ENCODE measurements at regions not wholly inside any gene's neighbourhood (a gene's known extent, or its start where the extent isn't known, plus 50 kb on each side); places are given as distances from the start of the nearest gene placed in this dataset.
"Not testable (repeated sequence)": the region's sequence is repeated elsewhere in the genome, so short reads cannot be mapped to it uniquely, and the experiment has no call there.

DNA sequence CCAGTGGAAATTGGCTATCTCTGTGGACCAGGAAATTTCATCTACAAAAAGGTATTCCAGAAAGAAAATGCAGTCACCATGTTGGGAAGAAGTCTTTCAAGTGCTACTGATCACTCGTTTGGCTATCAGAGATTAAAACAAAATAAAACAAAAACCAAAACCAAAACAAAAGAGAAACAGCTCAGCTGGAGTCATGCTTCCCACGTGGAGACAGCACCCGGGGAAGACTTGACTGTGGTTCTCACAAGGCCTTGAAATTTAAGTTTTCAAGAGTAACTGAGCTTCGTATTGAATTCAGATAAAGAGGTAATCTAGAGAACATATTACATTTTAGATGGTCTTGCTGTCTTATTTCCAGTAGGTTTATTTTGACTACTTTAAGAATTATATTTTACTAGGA, 2264.5 kb downstream of the ARAP2 start:
- CTCF ChIA-PET; ATAC-seq; H3K36me3 Mint-ChIP-seq (ENCODE audit: low read depth); H3K27me3 Mint-ChIP-seq; H3K4me3 Mint-ChIP-seq; H3K4me1 Mint-ChIP-seq; DNase-seq; POLR2A ChIA-PET; H3K9me3 Mint-ChIP-seq (ENCODE audit: low read depth); H3K27ac Mint-ChIP-seq: not testable (repeated sequence)
- intact Hi-C loops (cut with DNase I, micrococcal nuclease), result loop anchor here in 1 of 2 experiments (10.0 kb wide), 1 partner anchor 65 kb away; no protein-coding TSS in a partner anchor

DNA sequence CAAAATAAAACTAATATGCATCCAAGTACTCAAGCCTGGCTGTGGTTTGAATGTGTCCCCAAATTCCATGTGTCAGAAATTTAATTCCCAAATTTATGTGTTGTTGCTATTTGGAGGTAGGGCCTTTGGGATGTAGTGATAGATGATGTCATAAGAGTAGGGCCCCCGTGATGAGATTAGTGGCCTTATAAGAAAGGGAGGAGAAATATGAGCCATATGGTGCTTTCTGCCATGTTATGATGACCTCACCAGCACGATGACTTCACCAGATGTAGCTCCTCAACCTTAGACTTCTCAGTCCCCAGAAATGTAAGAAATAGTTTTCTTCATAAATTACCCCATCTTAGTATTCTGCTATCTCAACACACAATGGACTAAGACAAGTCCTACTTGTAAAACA, 2264.0 kb downstream of the ARAP2 start:
- intact Hi-C loops (cut with DNase I, micrococcal nuclease), result no loop called here
- Mint-ChIP-seq H3K27me3 (no peaks in the 10 kb centered on the region), H3K9me3 (ENCODE audit: low read depth) (peaks cover 4% of the 10 kb centered on the region), H3K4me3 (no peak overlapping the region), H3K27ac (no peak overlapping the region), H3K4me1 (no peaks in the 10 kb centered on the region), H3K36me3 (ENCODE audit: low read depth) (no peaks in the 10 kb centered on the region)
- ChIA-PET CTCF (no interaction called here), POLR2A (no interaction called here)
- ATAC-seq (no peak), DNase-seq (no peak)

DNA sequence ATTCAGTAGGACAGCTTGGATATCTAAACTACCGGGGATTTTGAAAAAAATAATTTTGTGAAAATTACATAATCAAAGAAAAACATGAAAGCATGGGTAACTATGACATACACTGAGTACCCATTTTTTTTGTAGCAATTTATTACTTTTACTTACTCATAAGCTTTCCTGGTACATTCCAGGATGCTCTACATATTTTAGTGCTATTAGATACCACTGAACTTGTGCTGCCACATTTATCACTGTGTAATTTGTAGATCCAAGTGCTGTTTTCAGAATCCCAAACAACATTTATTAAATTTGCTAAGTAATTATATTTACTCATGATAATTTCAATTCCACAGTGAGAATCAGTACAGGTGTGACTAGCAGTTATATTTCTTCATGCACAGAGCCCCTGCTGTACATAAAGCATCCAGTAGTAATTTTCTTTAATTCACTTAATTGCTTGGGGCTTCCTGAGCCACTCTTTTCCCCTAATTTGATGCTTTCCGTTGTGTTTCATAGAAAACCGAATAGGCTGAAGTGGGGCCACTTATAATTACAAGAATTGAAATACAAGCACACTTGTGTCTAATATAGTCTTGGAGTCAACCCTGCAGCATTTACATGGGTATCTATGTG, 2254.4 kb downstream of the ARAP2 start:
- ChIA-PET POLR2A (no interaction called here), CTCF (no interaction called here)
- no peak overlapping the region for H3K4me3 Mint-ChIP-seq
- H3K4me1 Mint-ChIP-seq, result no peaks in the 10 kb centered on the region
- H3K27ac Mint-ChIP-seq, result no peak overlapping the region
- intact Hi-C loops (cut with DNase I, micrococcal nuclease), result loop anchor here in 1 of 2 experiments (5.0 kb wide), 1 partner anchor 53 kb away; no protein-coding TSS in a partner anchor
- ATAC-seq (no peak), DNase-seq (no peak)
- H3K9me3 Mint-ChIP-seq (ENCODE audit: low read depth), result peaks cover 7% of the 10 kb centered on the region
- H3K36me3 Mint-ChIP-seq (ENCODE audit: low read depth), result no peaks in the 10 kb centered on the region
- H3K27me3 Mint-ChIP-seq, result no peaks in the 10 kb centered on the region

DNA sequence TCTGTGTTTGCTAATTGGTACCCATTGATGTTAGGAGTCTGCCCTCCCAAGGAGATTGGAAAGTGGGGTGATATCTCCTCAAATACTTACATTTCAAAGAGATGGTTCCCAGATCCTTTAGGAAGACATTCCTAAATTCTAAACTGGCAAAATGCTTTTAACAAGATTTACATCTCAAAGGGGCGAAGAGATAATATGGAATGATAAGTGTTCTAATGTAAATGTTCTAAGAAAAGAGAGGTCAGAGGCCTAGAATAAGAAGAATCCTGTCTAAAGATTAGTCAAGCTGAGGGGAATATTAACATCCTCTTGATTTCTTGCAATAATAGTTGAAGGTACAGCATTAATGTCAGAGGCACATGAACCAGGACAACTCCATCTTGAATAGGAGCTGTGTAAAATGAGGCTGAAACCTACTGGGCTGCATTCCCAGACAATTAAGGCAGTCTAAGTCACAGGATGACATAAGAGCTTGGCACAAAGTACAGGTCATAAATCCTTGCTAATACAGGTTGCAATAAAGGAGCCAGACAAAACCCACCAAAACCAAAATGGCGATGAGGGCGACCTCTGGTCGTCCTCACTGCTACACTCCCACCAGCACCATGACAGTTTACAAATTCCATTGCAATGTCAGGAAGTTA, 2248.1 kb downstream of the ARAP2 start:
- no peak for DNase-seq
- H3K4me1 Mint-ChIP-seq, result no peaks in the 10 kb centered on the region
- intact Hi-C loops (cut with DNase I, micrococcal nuclease), result no loop called here

DNA sequence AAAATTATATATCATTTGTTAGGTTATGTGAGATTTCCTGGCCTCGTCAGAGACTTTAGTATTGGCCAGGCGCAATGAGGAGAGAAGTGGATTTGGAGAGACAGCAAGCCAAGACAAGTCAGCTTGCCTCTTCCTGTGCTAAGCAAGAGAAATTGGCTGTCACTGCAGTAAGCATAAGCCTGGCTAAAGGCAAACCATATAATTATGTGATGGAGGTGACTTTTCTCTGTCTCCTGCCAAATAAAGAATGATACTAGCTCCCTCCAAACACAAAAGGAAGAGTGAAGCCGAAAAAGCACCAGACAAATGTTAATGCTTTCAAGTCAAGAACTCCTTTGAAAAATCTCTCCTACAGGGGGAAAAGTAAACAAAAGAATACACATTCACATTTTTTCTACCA, 2246.0 kb downstream of the ARAP2 start:
- Mint-ChIP-seq H3K4me1 (no peaks in the 10 kb centered on the region), H3K27me3 (no peaks in the 10 kb centered on the region), H3K36me3 (ENCODE audit: low read depth) (no peaks in the 10 kb centered on the region), H3K27ac (no peak overlapping the region), H3K4me3 (no peak overlapping the region), H3K9me3 (ENCODE audit: low read depth) (peaks cover 5% of the 10 kb centered on the region)
- ChIA-PET CTCF (no interaction called here), POLR2A (no interaction called here)
- DNase-seq (no peak), ATAC-seq (no peak)
- intact Hi-C loops (cut with DNase I, micrococcal nuclease), result no loop called here

More for the DNA sequence above, 2248.1 kb downstream of the ARAP2 start:
- CTCF ChIA-PET, result no interaction called here
- H3K9me3 Mint-ChIP-seq (ENCODE audit: low read depth), result peaks cover 7% of the 10 kb centered on the region
- POLR2A ChIA-PET, result no interaction called here
- ATAC-seq, result no peak
- no peaks in the 10 kb centered on the region for H3K36me3 Mint-ChIP-seq (ENCODE audit: low read depth)
- H3K27ac Mint-ChIP-seq, result no peak overlapping the region
- no peak overlapping the region for H3K4me3 Mint-ChIP-seq
- no peaks in the 10 kb centered on the region for H3K27me3 Mint-ChIP-seq

DNA sequence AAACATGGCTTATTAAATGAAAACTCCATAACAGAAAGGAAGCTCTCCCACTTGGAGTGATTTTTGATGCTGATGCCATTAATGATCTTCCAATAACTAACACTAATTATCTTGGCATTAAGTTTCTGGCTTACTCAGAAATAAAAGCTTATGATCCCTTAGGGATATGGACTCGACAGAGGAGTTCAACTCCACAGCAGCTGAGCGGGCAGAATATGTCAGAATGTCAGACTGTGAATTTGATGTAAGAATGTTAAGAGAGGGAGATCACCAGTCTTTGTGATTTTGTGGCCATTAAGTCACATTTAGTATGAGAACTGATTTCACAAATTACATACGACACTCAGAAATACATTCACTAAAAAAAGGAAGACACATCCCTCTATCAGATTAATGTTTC, 2244.0 kb downstream of the ARAP2 start:
- ChIA-PET CTCF (interaction anchor here (0.6 kb wide), 1 partner anchor 1827 kb away, joined by 3 read pairs; no protein-coding TSS in a partner anchor), POLR2A (no interaction called here)
- H3K36me3 Mint-ChIP-seq (ENCODE audit: low read depth), result no peaks in the 10 kb centered on the region
- H3K4me3 Mint-ChIP-seq, result no peak overlapping the region
- intact Hi-C loops (cut with DNase I, micrococcal nuclease), result no loop called here
- no peaks in the 10 kb centered on the region for H3K27me3 Mint-ChIP-seq
- ATAC-seq (no peak), DNase-seq (no peak)
- H3K9me3 Mint-ChIP-seq (ENCODE audit: low read depth), result peaks cover 2% of the 10 kb centered on the region
- no peak overlapping the region for H3K27ac Mint-ChIP-seq
- H3K4me1 Mint-ChIP-seq, result no peaks in the 10 kb centered on the region

DNA sequence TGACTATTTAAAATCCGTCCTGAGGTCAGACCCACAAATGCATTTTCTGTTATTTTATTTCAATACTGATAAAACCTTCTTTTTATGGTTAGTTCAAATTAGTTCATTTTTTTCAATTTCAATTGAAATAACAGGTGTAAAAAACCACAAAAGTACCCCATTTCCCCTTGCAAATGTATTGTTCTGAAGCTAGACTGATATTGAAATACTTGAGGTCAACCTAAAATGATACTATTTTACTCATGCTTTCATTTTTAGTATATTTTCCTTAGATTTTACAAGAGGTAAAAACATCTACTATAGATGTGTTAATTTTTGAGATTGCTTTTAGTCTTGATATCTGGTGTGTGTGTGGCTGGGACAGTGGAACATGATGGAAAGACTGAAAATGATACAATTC, 2237.8 kb downstream of the ARAP2 start:
- H3K4me1 Mint-ChIP-seq; H3K27ac Mint-ChIP-seq; POLR2A ChIA-PET; H3K36me3 Mint-ChIP-seq (ENCODE audit: low read depth); intact Hi-C loops (cut with DNase I, micrococcal nuclease); ATAC-seq; H3K27me3 Mint-ChIP-seq; H3K9me3 Mint-ChIP-seq (ENCODE audit: low read depth); DNase-seq; CTCF ChIA-PET; H3K4me3 Mint-ChIP-seq: not testable (repeated sequence)

DNA sequence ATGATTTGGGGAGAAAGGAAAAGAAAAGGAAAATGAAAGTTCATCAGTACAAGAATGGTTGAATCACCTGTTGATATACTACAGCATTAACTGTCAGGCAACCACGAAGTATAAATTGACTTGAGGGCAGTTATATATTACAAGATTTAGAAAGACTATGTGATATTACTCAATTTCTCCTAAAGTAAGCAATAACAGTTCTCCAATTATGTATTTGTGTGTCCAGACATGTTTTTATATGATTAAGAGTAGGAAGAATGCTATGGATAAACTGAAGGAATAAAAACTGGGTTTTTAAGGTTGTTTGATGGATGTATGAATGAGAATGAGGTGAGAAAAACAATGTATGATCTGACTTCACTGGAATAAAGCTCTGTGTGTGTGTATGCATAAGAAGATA, 2234.4 kb downstream of the ARAP2 start:
- no peaks in the 10 kb centered on the region for H3K4me1 Mint-ChIP-seq
- H3K27me3 Mint-ChIP-seq, result no peaks in the 10 kb centered on the region
- CTCF ChIA-PET, result no interaction called here
- DNase-seq (no peak), ATAC-seq (no peak)
- H3K4me3 Mint-ChIP-seq, result no peak overlapping the region
- H3K9me3 Mint-ChIP-seq (ENCODE audit: low read depth), result peaks cover 4% of the 10 kb centered on the region
- intact Hi-C loops (cut with DNase I, micrococcal nuclease), result no loop called here
- no peaks in the 10 kb centered on the region for H3K36me3 Mint-ChIP-seq (ENCODE audit: low read depth)
- H3K27ac Mint-ChIP-seq, result no peak overlapping the region
- POLR2A ChIA-PET, result no interaction called here

DNA sequence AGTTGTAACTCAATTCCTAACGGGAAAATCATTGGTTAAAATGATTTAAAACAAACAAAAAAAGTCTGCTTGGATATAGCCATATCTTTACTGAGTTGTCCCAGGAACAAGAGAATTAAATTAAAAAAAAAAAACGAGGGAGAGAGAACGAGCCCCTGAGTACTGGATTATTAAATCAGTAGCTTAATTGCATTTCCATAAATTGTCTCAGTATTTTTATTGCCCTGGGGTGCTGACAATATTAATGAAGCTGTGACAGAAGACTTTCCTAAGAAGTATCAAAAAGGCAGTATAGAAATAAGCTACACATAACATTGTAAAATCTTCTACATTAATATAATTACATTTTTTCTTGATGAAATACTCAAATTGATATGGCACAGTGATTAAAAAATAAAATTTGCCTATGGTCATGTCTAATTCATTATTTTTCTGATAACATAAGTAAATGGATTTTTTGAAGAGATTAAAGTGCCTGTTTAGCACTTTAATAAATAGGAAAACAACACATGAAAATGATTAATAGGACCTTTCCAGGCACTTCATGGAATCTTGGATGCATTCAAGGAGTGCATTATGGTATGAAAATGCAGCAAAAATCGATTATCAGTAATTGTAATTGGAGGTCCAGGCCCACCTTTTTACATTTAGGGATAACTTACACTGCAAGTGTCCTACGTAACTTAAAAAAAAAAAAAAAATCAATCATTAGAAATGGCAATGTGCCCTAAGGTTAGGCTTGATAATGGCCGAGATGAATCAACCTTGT, 2233.4 kb downstream of the ARAP2 start:
- intact Hi-C loops (cut with DNase I, micrococcal nuclease), result no loop called here
- no peaks in the 10 kb centered on the region for H3K4me1 Mint-ChIP-seq
- ChIA-PET CTCF (no interaction called here), POLR2A (no interaction called here)
- H3K27me3 Mint-ChIP-seq, result no peaks in the 10 kb centered on the region
- no peaks in the 10 kb centered on the region for H3K36me3 Mint-ChIP-seq (ENCODE audit: low read depth)
- H3K4me3 Mint-ChIP-seq, result no peak overlapping the region
- H3K27ac Mint-ChIP-seq, result no peak overlapping the region
- ATAC-seq (no peak), DNase-seq (no peak)
- H3K9me3 Mint-ChIP-seq (ENCODE audit: low read depth), result peaks cover 7% of the 10 kb centered on the region

DNA sequence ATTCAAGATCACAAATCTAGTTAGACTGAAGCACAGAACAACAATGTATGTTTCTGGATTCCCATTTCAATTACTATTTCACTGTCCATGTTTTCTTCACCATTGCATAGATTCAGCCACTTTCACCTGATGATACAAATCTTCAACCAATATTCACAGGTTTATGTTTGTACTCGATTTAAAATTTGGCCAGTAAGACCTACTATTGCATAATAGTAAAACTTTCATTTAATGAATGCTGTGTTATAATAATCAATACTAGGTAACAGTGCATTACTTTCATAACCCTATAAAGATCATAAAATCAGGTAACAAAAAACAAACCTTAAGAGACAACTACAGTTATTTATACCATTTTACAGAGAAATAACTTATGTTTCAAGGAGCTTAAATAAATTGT, 2209.1 kb downstream of the ARAP2 start:
- intact Hi-C loops (cut with DNase I, micrococcal nuclease), result no loop called here
- Mint-ChIP-seq H3K4me3 (no peak overlapping the region), H3K9me3 (ENCODE audit: low read depth) (no peaks in the 10 kb centered on the region), H3K27ac (no peak overlapping the region), H3K4me1 (no peaks in the 10 kb centered on the region), H3K36me3 (ENCODE audit: low read depth) (no peaks in the 10 kb centered on the region), H3K27me3 (no peaks in the 10 kb centered on the region)
- POLR2A ChIA-PET, result no interaction called here
- ATAC-seq (no peak), DNase-seq (no peak)
- CTCF ChIA-PET, result interaction anchor here (0.7 kb wide), 1 partner anchor 80 kb away, joined by 3 read pairs; no protein-coding TSS in a partner anchor

DNA sequence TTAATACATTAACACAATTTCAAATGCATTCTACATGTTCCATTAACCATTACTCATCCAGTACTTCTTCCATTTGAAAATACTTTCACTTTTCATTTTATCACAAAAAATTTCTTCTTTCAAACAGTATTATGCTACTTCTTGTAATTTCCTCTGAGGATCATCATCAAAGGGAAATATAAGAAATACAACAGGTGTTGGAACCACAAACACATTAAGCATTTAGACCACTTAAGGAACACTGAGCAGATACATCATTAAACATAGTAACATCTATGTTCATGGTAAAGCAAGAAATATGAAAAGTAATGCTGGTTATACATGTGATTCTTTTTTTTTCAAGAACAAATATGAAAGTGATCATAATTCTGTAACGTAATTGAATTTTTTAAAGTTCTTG, 2207.0 kb downstream of the ARAP2 start:
- H3K9me3 Mint-ChIP-seq (ENCODE audit: low read depth), result no peaks in the 10 kb centered on the region
- no peak overlapping the region for H3K4me3 Mint-ChIP-seq
- ChIA-PET CTCF (no interaction called here), POLR2A (no interaction called here)
- no peak for ATAC-seq
- H3K27ac Mint-ChIP-seq, result no peak overlapping the region
- H3K36me3 Mint-ChIP-seq (ENCODE audit: low read depth), result no peaks in the 10 kb centered on the region
- H3K27me3 Mint-ChIP-seq, result no peaks in the 10 kb centered on the region
- no peaks in the 10 kb centered on the region for H3K4me1 Mint-ChIP-seq
- intact Hi-C loops (cut with DNase I, micrococcal nuclease), result no loop called here
- DNase-seq, result no peak

DNA sequence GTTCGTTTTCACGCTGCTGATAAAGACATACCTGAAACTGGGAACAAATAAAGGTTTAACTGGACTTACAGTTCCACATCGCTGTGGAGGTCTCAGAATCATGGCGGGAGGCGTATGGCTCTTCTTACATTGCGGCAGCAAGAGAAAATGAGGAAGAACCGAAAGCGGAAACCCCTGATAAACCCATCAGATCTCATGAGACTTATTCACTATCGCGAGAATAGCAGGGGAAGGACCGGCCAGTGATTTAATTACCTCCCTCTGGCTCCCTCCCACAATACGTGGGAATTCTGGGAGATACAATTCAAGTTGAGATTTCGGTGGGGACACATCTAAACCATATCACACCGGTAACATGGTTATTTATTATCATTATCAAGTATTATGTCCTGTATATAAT, 2204.5 kb downstream of the ARAP2 start:
- ChIA-PET POLR2A (no interaction called here), CTCF (no interaction called here)
- Mint-ChIP-seq H3K4me3 (no peak overlapping the region), H3K9me3 (ENCODE audit: low read depth) (peaks cover 4% of the 10 kb centered on the region), H3K27me3 (no peaks in the 10 kb centered on the region), H3K27ac (no peak overlapping the region), H3K36me3 (ENCODE audit: low read depth) (no peaks in the 10 kb centered on the region), H3K4me1 (no peaks in the 10 kb centered on the region)
- DNase-seq (no peak), ATAC-seq (no peak)
- intact Hi-C loops (cut with DNase I, micrococcal nuclease), result no loop called here
